ENCODE measurements at regions not wholly inside any gene's neighbourhood (a gene's known extent, or its start where the extent isn't known, plus 50 kb on each side); places are given as distances from the start of the nearest gene placed in this dataset.

DNA sequence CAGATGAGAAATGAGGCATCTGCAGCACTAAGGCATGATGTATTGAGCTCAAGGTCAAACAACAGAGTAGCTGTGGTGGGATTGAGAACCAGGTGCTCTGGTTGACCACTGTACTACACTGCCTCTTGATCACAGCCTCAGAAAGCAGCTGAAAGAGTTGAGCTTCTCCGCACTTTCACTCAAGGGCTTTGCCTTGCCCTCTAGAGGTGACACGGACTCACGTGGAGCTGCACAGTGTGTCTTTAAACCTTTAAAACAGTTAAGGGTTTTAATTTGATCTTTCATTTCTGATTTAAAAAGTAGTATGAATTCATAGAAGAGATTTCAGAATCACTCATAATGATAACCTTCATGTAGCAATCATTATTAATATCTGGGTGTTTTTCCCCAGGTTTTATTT, 132.5 kb downstream of the RWDD3 start:
- Histone ChIP-seq H3K36me3 (ENCODE audit: control insufficient read depth in 4 of 4, insufficient read depth in 3 of 4, low read depth in 1 of 4, low read length in 3 of 4) (no peaks in the 10 kb centered on the region), H3K27me3 (ENCODE audit: control insufficient read depth in 4 of 4, insufficient read depth in 4 of 4, low read length in 3 of 4) (peaks cover 0 to 7% (median 1%) of the 10 kb centered on the region in 4 donors)
- WGBS, result 74% methylated on average over 3 of the region's 3 CpGs

DNA sequence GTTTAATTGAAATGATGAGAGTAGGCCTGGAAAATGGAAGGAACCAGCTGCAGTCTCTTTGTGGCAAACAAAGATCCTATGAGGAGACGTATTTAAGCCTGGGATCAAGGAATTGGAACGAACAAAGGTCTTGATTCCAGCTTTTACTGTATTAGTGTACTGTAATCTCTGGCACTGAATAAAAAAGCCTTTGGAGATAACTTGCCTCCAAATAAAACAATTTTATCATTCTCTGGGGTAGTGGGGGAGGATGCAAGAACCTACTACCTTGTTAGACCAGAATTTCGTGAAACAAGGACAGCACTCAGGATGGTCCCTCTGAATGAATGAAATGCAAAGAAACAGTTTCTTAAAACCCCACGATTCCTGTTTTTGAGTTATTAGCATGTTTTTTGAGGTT, 134.2 kb downstream of the RWDD3 start:
- Histone ChIP-seq H3K9me3 (ENCODE audit: control insufficient read depth in 4 of 4, low read length in 3 of 4) (no peaks in the 10 kb centered on the region), H3K27ac (ENCODE audit: low read depth in 1 of 2, low read length in 2 of 2) (no peak overlapping the region), H3K27me3 (ENCODE audit: control insufficient read depth in 4 of 4, insufficient read depth in 4 of 4, low read length in 3 of 4) (peaks cover 0 to 7% (median 1%) of the 10 kb centered on the region in 4 donors), H3K9ac (ENCODE audit: low read depth in 1 of 2, low read length in 2 of 2) (no peak overlapping the region), H3K36me3 (ENCODE audit: control insufficient read depth in 4 of 4, insufficient read depth in 3 of 4, low read depth in 1 of 4, low read length in 3 of 4) (no peaks in the 10 kb centered on the region), H3K4me3 (ENCODE audit: low read depth in 1 of 3, low read length in 3 of 3) (no peak overlapping the region), H3K4me1 (ENCODE audit: control insufficient read depth in 4 of 4, insufficient read depth in 4 of 4, low read length in 3 of 4) (no peaks in the 10 kb centered on the region)
- DNase-seq (ENCODE audit: low spot score), result no peak
- TF ChIP-seq FOXA2 (IDR thresholded peaks at IDR 0.05) (no peak), TAF1 (conservative IDR thresholded peaks at IDR 0.05) (no peak), YY1 (IDR thresholded peaks at IDR 0.05) (no peak), NR2F2 (IDR thresholded peaks at IDR 0.05) (no peak)
- TF ChIP-seq, protein P1, sequence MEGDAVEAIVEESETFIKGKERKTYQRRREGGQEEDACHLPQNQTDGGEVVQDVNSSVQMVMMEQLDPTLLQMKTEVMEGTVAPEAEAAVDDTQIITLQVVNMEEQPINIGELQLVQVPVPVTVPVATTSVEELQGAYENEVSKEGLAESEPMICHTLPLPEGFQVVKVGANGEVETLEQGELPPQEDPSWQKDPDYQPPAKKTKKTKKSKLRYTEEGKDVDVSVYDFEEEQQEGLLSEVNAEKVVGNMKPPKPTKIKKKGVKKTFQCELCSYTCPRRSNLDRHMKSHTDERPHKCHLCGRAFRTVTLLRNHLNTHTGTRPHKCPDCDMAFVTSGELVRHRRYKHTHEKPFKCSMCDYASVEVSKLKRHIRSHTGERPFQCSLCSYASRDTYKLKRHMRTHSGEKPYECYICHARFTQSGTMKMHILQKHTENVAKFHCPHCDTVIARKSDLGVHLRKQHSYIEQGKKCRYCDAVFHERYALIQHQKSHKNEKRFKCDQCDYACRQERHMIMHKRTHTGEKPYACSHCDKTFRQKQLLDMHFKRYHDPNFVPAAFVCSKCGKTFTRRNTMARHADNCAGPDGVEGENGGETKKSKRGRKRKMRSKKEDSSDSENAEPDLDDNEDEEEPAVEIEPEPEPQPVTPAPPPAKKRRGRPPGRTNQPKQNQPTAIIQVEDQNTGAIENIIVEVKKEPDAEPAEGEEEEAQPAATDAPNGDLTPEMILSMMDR (IDR thresholded peaks at IDR 0.05; ENCODE audit: low read depth, low read length, missing input control), result no peak
- WGBS, result 70% methylated on average over 4 of the region's 4 CpGs

More for the DNA sequence above, 132.5 kb downstream of the RWDD3 start:
- H3K27ac ChIP-seq (ENCODE audit: low read depth in 1 of 2, low read length in 2 of 2), result no peak overlapping the region
- H3K4me3 ChIP-seq (ENCODE audit: low read depth in 1 of 3, low read length in 3 of 3), result no peak overlapping the region
- H3K9me3 ChIP-seq (ENCODE audit: control insufficient read depth in 4 of 4, low read length in 3 of 4), result no peaks in the 10 kb centered on the region
- H3K4me1 ChIP-seq (ENCODE audit: control insufficient read depth in 4 of 4, insufficient read depth in 4 of 4, low read length in 3 of 4), result no peaks in the 10 kb centered on the region
- DNase-seq (ENCODE audit: low spot score), result no peak
- TF ChIP-seq RXRA (IDR thresholded peaks at IDR 0.05) (no peak), HNF4A (conservative IDR thresholded peaks at IDR 0.05) (no peak), NR2F2 (IDR thresholded peaks at IDR 0.05) (no peak), SP1 (IDR thresholded peaks at IDR 0.05) (no peak), JUND (IDR thresholded peaks at IDR 0.05) (no peak)
- TF ChIP-seq, protein P2, sequence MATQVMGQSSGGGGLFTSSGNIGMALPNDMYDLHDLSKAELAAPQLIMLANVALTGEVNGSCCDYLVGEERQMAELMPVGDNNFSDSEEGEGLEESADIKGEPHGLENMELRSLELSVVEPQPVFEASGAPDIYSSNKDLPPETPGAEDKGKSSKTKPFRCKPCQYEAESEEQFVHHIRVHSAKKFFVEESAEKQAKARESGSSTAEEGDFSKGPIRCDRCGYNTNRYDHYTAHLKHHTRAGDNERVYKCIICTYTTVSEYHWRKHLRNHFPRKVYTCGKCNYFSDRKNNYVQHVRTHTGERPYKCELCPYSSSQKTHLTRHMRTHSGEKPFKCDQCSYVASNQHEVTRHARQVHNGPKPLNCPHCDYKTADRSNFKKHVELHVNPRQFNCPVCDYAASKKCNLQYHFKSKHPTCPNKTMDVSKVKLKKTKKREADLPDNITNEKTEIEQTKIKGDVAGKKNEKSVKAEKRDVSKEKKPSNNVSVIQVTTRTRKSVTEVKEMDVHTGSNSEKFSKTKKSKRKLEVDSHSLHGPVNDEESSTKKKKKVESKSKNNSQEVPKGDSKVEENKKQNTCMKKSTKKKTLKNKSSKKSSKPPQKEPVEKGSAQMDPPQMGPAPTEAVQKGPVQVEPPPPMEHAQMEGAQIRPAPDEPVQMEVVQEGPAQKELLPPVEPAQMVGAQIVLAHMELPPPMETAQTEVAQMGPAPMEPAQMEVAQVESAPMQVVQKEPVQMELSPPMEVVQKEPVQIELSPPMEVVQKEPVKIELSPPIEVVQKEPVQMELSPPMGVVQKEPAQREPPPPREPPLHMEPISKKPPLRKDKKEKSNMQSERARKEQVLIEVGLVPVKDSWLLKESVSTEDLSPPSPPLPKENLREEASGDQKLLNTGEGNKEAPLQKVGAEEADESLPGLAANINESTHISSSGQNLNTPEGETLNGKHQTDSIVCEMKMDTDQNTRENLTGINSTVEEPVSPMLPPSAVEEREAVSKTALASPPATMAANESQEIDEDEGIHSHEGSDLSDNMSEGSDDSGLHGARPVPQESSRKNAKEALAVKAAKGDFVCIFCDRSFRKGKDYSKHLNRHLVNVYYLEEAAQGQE (IDR thresholded peaks at IDR 0.05), result no peak
- H3K9ac ChIP-seq (ENCODE audit: low read depth in 1 of 2, low read length in 2 of 2), result no peak overlapping the region

DNA sequence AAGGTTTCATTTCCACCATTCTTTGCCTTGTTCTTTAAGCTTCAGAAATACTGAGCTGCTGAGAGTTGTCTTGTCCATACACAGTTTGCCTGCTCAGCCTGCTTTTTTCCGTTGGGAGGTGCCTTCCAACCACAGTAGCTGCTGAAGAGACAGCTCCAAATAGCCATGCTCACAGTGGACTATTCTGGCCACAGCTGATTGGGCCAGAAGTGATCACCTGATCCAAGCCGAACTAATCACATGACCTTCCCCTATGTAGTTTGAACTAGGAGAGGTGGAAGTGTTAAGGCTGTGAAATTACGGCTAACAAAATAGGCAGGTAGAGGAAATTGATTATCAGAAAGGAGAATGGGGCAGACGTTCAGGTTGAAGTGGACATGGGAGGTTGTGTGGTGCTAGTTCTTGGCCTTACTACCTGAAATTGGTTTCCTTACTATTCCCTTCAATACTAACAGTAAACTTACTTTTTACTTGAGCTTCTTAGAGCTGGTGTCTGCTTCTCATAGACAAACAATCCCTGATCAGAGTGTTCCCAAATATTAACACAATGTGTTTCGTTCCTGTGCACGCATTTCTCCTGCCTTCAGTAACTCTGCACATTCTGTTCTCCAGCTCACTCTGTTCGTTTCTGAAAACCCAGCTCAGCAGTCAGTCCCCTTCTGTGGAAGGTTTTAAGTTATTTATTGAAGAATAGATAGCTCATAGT, 136.1 kb downstream of the RWDD3 start:
- H3K4me3 ChIP-seq (ENCODE audit: low read depth in 1 of 3, low read length in 3 of 3), result no peak overlapping the region
- no peak overlapping the region for H3K9ac ChIP-seq (ENCODE audit: low read depth in 1 of 2, low read length in 2 of 2)
- no peak for DNase-seq (ENCODE audit: low spot score)
- no peaks in the 10 kb centered on the region for H3K9me3 ChIP-seq (ENCODE audit: control insufficient read depth in 4 of 4, low read length in 3 of 4)
- H3K36me3 ChIP-seq (ENCODE audit: control insufficient read depth in 4 of 4, insufficient read depth in 3 of 4, low read depth in 1 of 4, low read length in 3 of 4), result no peaks in the 10 kb centered on the region
- no peak overlapping the region for H3K27ac ChIP-seq (ENCODE audit: low read depth in 1 of 2, low read length in 2 of 2)
- 57% methylated on average over 7 of the region's 7 CpGs for WGBS
- peaks cover 0 to 7% (median 1%) of the 10 kb centered on the region in 4 donors for H3K27me3 ChIP-seq (ENCODE audit: control insufficient read depth in 4 of 4, insufficient read depth in 4 of 4, low read length in 3 of 4)
- TF ChIP-seq NR2F2 (IDR thresholded peaks at IDR 0.05) (no peak), FOXA1 (IDR thresholded peaks at IDR 0.05) (no peak), EGR1 (IDR thresholded peaks at IDR 0.05; ENCODE audit: low read depth in 2 of 2) (no peak), HNF4A (conservative IDR thresholded peaks at IDR 0.05) (no peak)
- H3K4me1 ChIP-seq (ENCODE audit: control insufficient read depth in 4 of 4, insufficient read depth in 4 of 4, low read length in 3 of 4), result no peaks in the 10 kb centered on the region

Measured in liver (tissue), 8 donors.